GM23338 (cell line): ENCODE measurements at regions not wholly inside any gene's neighbourhood (a gene's known extent, or its start where the extent isn't known, plus 50 kb on each side); places are given as distances from the start of the nearest gene placed in this dataset.

Source experiments
- ATAC-seq: fragments of 200-7000 bp; cut with Tn5 transposase; 3 replicates; pipeline ENCODE4 v1.9.1; 2020
- DNase-seq: peaks from one replicate; pipeline ENCODE4 v3.0.0-alpha.2; 2015; ENCODE audit warnings: low spot score
- H2AFZ ChIP-seq: fragments of 200-600 bp; sonication (generic); 2 replicates; pipeline ENCODE4 v1.8.0; 2016; ENCODE audit warnings: antibody characterized with exemption, mild to moderate bottlenecking, moderate library complexity
- H3F3A ChIP-seq: fragments of 200-600 bp; sonication (generic); replicated peaks from 2 replicates; pipeline ENCODE4 v1.8.0; 2017; ENCODE audit warnings: antibody characterized with exemption, mixed run types, low read depth
- H3K27ac ChIP-seq: fragments of 200-600 bp; sonication (generic); 2 replicates; pipeline ENCODE4 v1.6.1; 2016; ENCODE audit warnings: low read depth
- H3K27me3 ChIP-seq: fragments of 200-600 bp; sonication (generic); 2 replicates; pipeline ENCODE4 v1.8.0; 2016; ENCODE audit warnings: mild to moderate bottlenecking, mixed run types, moderate library complexity; ENCODE audit not compliant: insufficient read depth
- H3K36me3 ChIP-seq: fragments of 200-600 bp; sonication (generic); 2 replicates; pipeline ENCODE4 v1.8.0; 2016; ENCODE audit warnings: mild to moderate bottlenecking; ENCODE audit not compliant: insufficient read depth
- H3K4me1 ChIP-seq: fragments of 200-600 bp; sonication (generic); 2 replicates; pipeline ENCODE4 v1.8.0; 2016; ENCODE audit warnings: mild to moderate bottlenecking, moderate library complexity; ENCODE audit not compliant: insufficient read depth
- H3K4me2 ChIP-seq: fragments of 200-600 bp; sonication (generic); 2 replicates; pipeline ENCODE4 v1.7.1; 2017; ENCODE audit warnings: mixed run types
- H3K4me3 ChIP-seq: fragments of 200-600 bp; sonication (generic); 2 replicates; pipeline ENCODE4 v1.6.1; 2016; ENCODE audit warnings: mixed run types
- H3K79me2 ChIP-seq: fragments of 200-600 bp; sonication (generic); replicated peaks from 2 replicates; pipeline ENCODE4 v1.8.0; 2017; ENCODE audit warnings: mild to moderate bottlenecking; ENCODE audit not compliant: insufficient read depth
- H3K9me2 ChIP-seq: fragments of 200-600 bp; sonication (generic); 2 replicates; pipeline ENCODE4 v1.8.0; 2017; ENCODE audit not compliant: insufficient read depth
- H4K20me1 ChIP-seq: fragments of 200-600 bp; sonication (generic); replicated peaks from 2 replicates; pipeline ENCODE4 v1.8.0; 2017; ENCODE audit warnings: mild to moderate bottlenecking; ENCODE audit not compliant: insufficient read depth
- H3K27ac Mint-ChIP-seq: 2 replicates; pipeline ENCODE4 v1.8.0; 2020; ENCODE audit warnings: inconsistent platforms, mild to moderate bottlenecking, moderate library complexity, mixed read lengths
- H3K27me3 Mint-ChIP-seq: 3 replicates; pipeline ENCODE4 v1.8.0; 2022; ENCODE audit warnings: low read depth, mild to moderate bottlenecking, moderate library complexity, mixed read lengths, inconsistent platforms; ENCODE audit not compliant: insufficient read depth, poor library complexity
- H3K36me3 Mint-ChIP-seq: 3 replicates; pipeline ENCODE4 v1.8.0; 2021; ENCODE audit warnings: low read depth, mild to moderate bottlenecking, inconsistent platforms, moderate library complexity, mixed read lengths
- H3K4me1 Mint-ChIP-seq: 3 replicates; pipeline ENCODE4 v1.8.0; 2020; ENCODE audit warnings: mild to moderate bottlenecking, inconsistent platforms, mixed read lengths
- H3K4me3 Mint-ChIP-seq: 3 replicates; pipeline ENCODE4 v1.8.0; 2021; ENCODE audit warnings: moderate library complexity, mild to moderate bottlenecking, inconsistent platforms, mixed read lengths
- H3K9me3 Mint-ChIP-seq: 3 replicates; pipeline ENCODE4 v1.8.0; 2020; ENCODE audit warnings: moderate library complexity, mild to moderate bottlenecking, inconsistent platforms, mixed read lengths
- CREB1 ChIP-seq: fragments of 250-450 bp; sonication (Bioruptor Pico); IDR thresholded peaks from 2 replicates; pipeline ENCODE4 v1.5.0; 2020; ENCODE audit warnings: low read depth, mild to moderate bottlenecking, moderate library complexity
- CTCF ChIP-seq, 2 experiments: fragments of 200-600 bp in 1 of 2; sonication (generic) in 1 of 2; conservative IDR thresholded peaks; 2 replicates each; pipeline versions ENCODE4 v1.5.1 to v1.6.1; 2016 to 2017; ENCODE audit warnings: antibody characterized with exemption in 2 of 2, low read depth in 2 of 2, mild to moderate bottlenecking in 2 of 2, moderate library complexity in 1 of 2
- ETS1 ChIP-seq: IDR thresholded peaks from 2 replicates; pipeline ENCODE4 v1.6.1; 2016; ENCODE audit warnings: antibody characterized with exemption
- EZH2 ChIP-seq: fragments of 200-600 bp; sonication (generic); IDR thresholded peaks from one replicate; pipeline ENCODE4 v1.8.0; 2017; ENCODE audit warnings: antibody characterized with exemption, mild to moderate bottlenecking, low read depth; ENCODE audit not compliant: unreplicated experiment
- EZH2phosphoT487 ChIP-seq: fragments of 200-600 bp; sonication (generic); IDR thresholded peaks from one replicate; pipeline ENCODE4 v1.8.1; 2018; ENCODE audit warnings: antibody characterized with exemption; ENCODE audit not compliant: unreplicated experiment
- JUNB ChIP-seq: IDR thresholded peaks from one replicate; pipeline ENCODE4 v1.6.1; 2016; ENCODE audit warnings: antibody characterized with exemption; ENCODE audit not compliant: unreplicated experiment
- NANOG ChIP-seq: IDR thresholded peaks from 2 replicates; pipeline ENCODE4 v1.6.1; 2016; ENCODE audit warnings: antibody characterized with exemption, borderline replicate concordance
- POLR2AphosphoS5 ChIP-seq: IDR thresholded peaks from 2 replicates; pipeline ENCODE4 v1.6.1; 2016; ENCODE audit warnings: antibody characterized with exemption, low read depth
- STAT1 ChIP-seq: IDR thresholded peaks from one replicate; pipeline ENCODE4 v1.6.1; 2016; ENCODE audit warnings: antibody characterized with exemption; ENCODE audit not compliant: unreplicated experiment
- ZNF114 ChIP-seq: fragments of 250-450 bp; sonication (Bioruptor Pico); IDR thresholded peaks from 2 replicates; pipeline ENCODE4 v1.5.0; 2020; ENCODE audit warnings: mild to moderate bottlenecking, moderate library complexity
- ZNF331 ChIP-seq: fragments of 250-450 bp; sonication (Bioruptor Pico); IDR thresholded peaks from 2 replicates; pipeline ENCODE4 v1.5.0; 2020; ENCODE audit warnings: low read depth, mild to moderate bottlenecking, moderate library complexity
- TF ChIP-seq, protein P1 (sequence below): fragments of 250-450 bp; sonication (Bioruptor Pico); IDR thresholded peaks from 2 replicates; pipeline ENCODE4 v1.5.0; 2020; ENCODE audit warnings: mild to moderate bottlenecking, moderate library complexity
- TF ChIP-seq, protein P2 (sequence below): IDR thresholded peaks from one replicate; pipeline ENCODE4 v1.6.1; 2018; ENCODE audit warnings: antibody characterized with exemption; ENCODE audit not compliant: unreplicated experiment

GRCh38 chr7:91644256-91644655 lies 236.2 kb downstream of the MTERF1 start:
- Histone ChIP-seq H3K4me1 (no peaks in the 10 kb centered on the region), H3K27ac (no peak overlapping the region), H3K36me3 (no peaks in the 10 kb centered on the region; the same call in 1 of the 2 replicates), H2AFZ (no peak overlapping the region), H3K4me3 (no peak overlapping the region), H3F3A (no peaks in the 10 kb centered on the region), H3K79me2 (no peaks in the 10 kb centered on the region), H3K4me2 (no peak overlapping the region), H3K9me2 (no peaks in the 10 kb centered on the region), H3K27me3 (no peaks in the 10 kb centered on the region), H4K20me1 (no peaks in the 10 kb centered on the region; the same call in 1 of the 2 replicates)
- no peak for DNase-seq
- no peaks in the 10 kb centered on the region; the same call in 2 of the 3 replicates for H3K9me3 Mint-ChIP-seq
- H3K36me3 Mint-ChIP-seq, result no peaks in the 10 kb centered on the region
- no peak overlapping the region for H3K27ac Mint-ChIP-seq
- no peak for ATAC-seq
- no peak overlapping the region for H3K4me3 Mint-ChIP-seq
- no peaks in the 10 kb centered on the region for H3K4me1 Mint-ChIP-seq
- H3K27me3 Mint-ChIP-seq, result no peaks in the 10 kb centered on the region
- no peak for TF ChIP-seq EZH2
- no peak for TF ChIP-seq CREB1 (CRISPR knock-in tag)
- TF ChIP-seq ZNF331 (CRISPR knock-in tag), result no peak
- TF ChIP-seq POLR2AphosphoS5, result no peak
- no peak for TF ChIP-seq ETS1
- TF ChIP-seq NANOG, result no peak
- no peak for TF ChIP-seq ZNF114
- TF ChIP-seq JUNB, result no peak
- TF ChIP-seq, protein P1, sequence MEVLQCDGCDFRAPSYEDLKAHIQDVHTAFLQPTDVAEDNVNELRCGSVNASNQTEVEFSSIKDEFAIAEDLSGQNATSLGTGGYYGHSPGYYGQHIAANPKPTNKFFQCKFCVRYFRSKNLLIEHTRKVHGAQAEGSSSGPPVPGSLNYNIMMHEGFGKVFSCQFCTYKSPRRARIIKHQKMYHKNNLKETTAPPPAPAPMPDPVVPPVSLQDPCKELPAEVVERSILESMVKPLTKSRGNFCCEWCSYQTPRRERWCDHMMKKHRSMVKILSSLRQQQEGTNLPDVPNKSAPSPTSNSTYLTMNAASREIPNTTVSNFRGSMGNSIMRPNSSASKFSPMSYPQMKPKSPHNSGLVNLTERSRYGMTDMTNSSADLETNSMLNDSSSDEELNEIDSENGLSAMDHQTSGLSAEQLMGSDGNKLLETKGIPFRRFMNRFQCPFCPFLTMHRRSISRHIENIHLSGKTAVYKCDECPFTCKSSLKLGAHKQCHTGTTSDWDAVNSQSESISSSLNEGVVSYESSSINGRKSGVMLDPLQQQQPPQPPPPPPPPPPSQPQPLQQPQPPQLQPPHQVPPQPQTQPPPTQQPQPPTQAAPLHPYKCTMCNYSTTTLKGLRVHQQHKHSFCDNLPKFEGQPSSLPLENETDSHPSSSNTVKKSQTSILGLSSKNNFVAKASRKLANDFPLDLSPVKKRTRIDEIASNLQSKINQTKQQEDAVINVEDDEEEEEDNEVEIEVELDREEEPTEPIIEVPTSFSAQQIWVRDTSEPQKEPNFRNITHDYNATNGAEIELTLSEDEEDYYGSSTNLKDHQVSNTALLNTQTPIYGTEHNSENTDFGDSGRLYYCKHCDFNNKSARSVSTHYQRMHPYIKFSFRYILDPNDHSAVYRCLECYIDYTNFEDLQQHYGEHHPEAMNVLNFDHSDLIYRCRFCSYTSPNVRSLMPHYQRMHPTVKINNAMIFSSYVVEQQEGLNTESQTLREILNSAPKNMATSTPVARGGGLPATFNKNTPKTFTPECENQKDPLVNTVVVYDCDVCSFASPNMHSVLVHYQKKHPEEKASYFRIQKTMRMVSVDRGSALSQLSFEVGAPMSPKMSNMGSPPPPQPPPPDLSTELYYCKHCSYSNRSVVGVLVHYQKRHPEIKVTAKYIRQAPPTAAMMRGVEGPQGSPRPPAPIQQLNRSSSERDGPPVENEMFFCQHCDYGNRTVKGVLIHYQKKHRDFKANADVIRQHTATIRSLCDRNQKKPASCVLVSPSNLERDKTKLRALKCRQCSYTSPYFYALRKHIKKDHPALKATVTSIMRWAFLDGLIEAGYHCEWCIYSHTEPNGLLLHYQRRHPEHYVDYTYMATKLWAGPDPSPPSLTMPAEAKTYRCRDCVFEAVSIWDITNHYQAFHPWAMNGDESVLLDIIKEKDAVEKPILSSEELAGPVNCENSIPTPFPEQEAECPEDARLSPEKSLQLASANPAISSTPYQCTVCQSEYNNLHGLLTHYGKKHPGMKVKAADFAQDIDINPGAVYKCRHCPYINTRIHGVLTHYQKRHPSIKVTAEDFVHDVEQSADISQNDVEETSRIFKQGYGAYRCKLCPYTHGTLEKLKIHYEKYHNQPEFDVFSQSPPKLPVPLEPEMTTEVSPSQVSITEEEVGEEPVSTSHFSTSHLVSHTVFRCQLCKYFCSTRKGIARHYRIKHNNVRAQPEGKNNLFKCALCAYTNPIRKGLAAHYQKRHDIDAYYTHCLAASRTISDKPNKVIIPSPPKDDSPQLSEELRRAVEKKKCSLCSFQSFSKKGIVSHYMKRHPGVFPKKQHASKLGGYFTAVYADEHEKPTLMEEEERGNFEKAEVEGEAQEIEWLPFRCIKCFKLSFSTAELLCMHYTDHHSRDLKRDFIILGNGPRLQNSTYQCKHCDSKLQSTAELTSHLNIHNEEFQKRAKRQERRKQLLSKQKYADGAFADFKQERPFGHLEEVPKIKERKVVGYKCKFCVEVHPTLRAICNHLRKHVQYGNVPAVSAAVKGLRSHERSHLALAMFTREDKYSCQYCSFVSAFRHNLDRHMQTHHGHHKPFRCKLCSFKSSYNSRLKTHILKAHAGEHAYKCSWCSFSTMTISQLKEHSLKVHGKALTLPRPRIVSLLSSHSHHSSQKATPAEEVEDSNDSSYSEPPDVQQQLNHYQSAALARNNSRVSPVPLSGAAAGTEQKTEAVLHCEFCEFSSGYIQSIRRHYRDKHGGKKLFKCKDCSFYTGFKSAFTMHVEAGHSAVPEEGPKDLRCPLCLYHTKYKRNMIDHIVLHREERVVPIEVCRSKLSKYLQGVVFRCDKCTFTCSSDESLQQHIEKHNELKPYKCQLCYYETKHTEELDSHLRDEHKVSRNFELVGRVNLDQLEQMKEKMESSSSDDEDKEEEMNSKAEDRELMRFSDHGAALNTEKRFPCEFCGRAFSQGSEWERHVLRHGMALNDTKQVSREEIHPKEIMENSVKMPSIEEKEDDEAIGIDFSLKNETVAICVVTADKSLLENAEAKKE (CRISPR knock-in tag), result no peak
- TF ChIP-seq EZH2phosphoT487, result no peak
- TF ChIP-seq STAT1, result no peak
- TF ChIP-seq, protein P2, sequence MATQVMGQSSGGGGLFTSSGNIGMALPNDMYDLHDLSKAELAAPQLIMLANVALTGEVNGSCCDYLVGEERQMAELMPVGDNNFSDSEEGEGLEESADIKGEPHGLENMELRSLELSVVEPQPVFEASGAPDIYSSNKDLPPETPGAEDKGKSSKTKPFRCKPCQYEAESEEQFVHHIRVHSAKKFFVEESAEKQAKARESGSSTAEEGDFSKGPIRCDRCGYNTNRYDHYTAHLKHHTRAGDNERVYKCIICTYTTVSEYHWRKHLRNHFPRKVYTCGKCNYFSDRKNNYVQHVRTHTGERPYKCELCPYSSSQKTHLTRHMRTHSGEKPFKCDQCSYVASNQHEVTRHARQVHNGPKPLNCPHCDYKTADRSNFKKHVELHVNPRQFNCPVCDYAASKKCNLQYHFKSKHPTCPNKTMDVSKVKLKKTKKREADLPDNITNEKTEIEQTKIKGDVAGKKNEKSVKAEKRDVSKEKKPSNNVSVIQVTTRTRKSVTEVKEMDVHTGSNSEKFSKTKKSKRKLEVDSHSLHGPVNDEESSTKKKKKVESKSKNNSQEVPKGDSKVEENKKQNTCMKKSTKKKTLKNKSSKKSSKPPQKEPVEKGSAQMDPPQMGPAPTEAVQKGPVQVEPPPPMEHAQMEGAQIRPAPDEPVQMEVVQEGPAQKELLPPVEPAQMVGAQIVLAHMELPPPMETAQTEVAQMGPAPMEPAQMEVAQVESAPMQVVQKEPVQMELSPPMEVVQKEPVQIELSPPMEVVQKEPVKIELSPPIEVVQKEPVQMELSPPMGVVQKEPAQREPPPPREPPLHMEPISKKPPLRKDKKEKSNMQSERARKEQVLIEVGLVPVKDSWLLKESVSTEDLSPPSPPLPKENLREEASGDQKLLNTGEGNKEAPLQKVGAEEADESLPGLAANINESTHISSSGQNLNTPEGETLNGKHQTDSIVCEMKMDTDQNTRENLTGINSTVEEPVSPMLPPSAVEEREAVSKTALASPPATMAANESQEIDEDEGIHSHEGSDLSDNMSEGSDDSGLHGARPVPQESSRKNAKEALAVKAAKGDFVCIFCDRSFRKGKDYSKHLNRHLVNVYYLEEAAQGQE, result no peak
- no peak for TF ChIP-seq CTCF (conservative IDR thresholded peaks at IDR 0.05; ENCODE audit: low read depth in 2 of 2)
